ENCODE measurements at regions not wholly inside any gene's neighbourhood (a gene's known extent, or its start where the extent isn't known, plus 50 kb on each side); places are given as distances from the start of the nearest gene placed in this dataset.

DNA sequence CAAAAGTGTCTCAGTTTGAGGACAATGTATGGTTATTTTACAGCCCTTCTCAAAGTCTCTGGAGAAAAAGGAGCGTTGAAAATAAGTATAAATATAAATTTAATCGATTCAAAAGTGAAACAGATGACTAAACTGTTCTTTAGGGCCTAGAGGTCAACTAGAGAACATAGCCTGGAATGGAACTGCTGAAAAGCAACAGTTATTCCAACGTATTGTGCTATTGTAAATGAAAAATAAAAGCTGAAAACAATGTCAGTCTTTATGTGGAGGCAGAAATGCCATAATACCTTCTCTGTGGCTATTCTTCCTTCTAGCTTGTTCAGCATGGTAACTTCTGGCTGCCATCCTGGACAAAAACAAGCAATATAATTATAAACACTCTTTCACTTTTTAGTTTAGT is 362.5 kb downstream of the ARL4A start:
- DNase-seq (ENCODE audit: low read depth): no peak
- H3K4me3 ChIP-seq (ENCODE audit: low read depth, low read length): no peak overlapping the region
- TF ChIP-seq, protein P1, sequence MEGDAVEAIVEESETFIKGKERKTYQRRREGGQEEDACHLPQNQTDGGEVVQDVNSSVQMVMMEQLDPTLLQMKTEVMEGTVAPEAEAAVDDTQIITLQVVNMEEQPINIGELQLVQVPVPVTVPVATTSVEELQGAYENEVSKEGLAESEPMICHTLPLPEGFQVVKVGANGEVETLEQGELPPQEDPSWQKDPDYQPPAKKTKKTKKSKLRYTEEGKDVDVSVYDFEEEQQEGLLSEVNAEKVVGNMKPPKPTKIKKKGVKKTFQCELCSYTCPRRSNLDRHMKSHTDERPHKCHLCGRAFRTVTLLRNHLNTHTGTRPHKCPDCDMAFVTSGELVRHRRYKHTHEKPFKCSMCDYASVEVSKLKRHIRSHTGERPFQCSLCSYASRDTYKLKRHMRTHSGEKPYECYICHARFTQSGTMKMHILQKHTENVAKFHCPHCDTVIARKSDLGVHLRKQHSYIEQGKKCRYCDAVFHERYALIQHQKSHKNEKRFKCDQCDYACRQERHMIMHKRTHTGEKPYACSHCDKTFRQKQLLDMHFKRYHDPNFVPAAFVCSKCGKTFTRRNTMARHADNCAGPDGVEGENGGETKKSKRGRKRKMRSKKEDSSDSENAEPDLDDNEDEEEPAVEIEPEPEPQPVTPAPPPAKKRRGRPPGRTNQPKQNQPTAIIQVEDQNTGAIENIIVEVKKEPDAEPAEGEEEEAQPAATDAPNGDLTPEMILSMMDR (IDR thresholded peaks at IDR 0.05; ENCODE audit: insufficient read depth, low read depth, low read length): no peak

GRCh38 chr7:13050703-13051102 is 363.3 kb downstream of the ARL4A start:
- peak; percentile 95 for DNase-seq (ENCODE audit: low read depth)
- TF ChIP-seq, protein P1 (IDR thresholded peaks at IDR 0.05; ENCODE audit: insufficient read depth, low read depth, low read length): no peak

DNA sequence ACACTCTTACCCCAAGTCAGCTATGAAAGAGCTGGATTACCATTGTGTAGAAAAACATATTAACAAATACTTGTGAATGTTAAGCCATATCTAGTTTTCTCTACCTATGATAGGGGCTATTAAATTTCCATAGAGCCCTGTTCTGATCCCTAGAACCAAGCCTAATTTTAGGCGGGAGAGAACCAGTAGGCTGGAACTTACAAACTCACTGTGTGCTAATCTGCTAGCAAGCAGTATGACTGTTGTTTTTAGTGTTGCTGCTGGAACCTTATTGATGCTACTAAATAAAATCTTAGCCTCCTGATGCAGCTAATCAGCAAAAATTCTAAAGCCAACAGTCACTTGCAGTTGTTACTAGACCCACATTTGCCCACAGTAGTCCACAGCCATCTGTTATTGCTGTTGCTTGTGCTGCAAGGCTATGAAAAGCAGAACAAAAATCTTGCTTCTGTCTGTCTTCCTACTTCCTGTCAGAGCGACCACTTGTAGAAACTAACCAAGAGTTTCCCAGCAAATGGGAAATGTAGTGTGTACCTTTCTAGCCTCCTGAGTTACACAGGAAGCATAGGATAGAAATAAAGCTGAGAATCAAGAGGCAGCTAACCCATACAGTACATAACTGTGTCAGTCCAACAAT is 368.4 kb downstream of the ARL4A start:
- H3K4me3 ChIP-seq (ENCODE audit: low read depth, low read length): no peak overlapping the region
- DNase-seq (ENCODE audit: low read depth): peak; percentile 23
- TF ChIP-seq, protein P1 (IDR thresholded peaks at IDR 0.05; ENCODE audit: insufficient read depth, low read depth, low read length): no peak

More at GRCh38 chr7:13050703-13051102, 363.3 kb downstream of the ARL4A start:
- no peak overlapping the region for H3K4me3 ChIP-seq (ENCODE audit: low read depth, low read length)

DNA sequence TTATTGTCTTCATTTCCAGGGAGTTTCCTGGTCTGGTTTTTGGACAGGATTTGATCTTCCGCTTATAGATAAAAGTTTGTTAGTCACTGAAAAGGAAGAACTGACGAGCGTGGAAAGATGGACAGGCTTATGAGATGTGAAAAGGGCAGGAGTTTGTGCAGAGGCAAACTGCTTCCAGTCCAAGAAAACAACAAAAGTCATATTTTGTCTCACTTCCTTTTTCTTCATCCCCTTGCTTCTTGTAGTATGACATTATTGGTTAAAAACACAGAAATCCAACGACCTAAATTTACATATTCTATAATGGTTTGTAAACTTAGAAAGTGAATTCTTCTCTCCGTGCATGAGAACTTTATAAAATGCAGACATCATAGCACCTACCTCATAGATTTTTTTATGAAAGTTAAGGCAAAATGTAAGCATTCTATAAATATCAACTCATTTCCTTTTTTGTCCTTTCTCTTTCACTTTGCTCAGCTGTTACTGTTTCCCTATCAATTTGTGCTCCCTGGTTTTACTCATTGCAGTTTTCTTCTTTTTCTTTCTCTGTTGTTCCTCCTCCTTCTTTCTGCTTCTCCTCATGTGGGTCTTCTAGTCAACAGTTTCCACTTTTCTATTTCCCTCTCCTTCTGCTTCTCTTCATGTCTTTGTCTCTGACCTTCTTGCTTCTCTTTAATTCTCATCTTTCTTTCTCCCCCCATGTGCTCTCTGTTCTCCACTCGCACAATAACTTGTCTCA is 370.2 kb downstream of the ARL4A start:
- peak; percentile 36 for DNase-seq (ENCODE audit: low read depth)
- TF ChIP-seq, protein P1 (IDR thresholded peaks at IDR 0.05; ENCODE audit: insufficient read depth, low read depth, low read length): no peak
- peak overlapping the region; percentile 32 for H3K4me3 ChIP-seq (ENCODE audit: low read depth, low read length)

- no peak for DNase-seq (ENCODE audit: low read depth)
- TF ChIP-seq, protein P1 (IDR thresholded peaks at IDR 0.05; ENCODE audit: insufficient read depth, low read depth, low read length): no peak
- H3K4me3 ChIP-seq (ENCODE audit: low read depth, low read length): no peak overlapping the region
Measured at GRCh38 chr7:13060173-13060572, 372.7 kb downstream of the ARL4A start.

DNA sequence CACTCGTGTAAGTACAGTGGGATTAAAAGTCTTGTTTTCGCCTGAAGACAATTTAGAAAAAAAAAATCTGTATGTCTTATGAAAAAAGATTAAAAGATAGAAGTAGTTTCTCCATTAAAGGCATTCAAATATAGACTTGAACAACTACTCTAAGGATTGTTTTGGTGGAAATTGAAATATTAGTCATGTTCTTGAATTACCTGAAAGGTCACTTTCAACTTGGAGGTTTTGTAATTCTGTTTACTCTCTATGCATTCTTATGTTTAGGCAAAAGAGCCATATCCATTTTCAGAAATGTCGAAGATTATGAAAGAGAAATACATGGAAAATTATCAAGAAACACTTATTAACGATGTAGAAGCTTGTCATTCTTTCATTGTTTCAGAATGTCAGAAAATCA is 373.7 kb downstream of the ARL4A start:
- TF ChIP-seq, protein P1 (IDR thresholded peaks at IDR 0.05; ENCODE audit: insufficient read depth, low read depth, low read length): no peak
- no peak overlapping the region for H3K4me3 ChIP-seq (ENCODE audit: low read depth, low read length)
- DNase-seq (ENCODE audit: low read depth): no peak
